ENCODE measurements at regions not wholly inside any gene's neighbourhood (a gene's known extent, or its start where the extent isn't known, plus 50 kb on each side); places are given as distances from the start of the nearest gene placed in this dataset.

GRCh38 chr16:86335266-86336172 is 174.8 kb upstream of the FOXF1 start:
- DNase-seq (ENCODE audit: low read depth in 1 of 2, low spot score in 1 of 2): no peak
- in situ Hi-C loops (cut with HindIII; ENCODE audit: low pct_unique_long_range_greater_than_20kb, low sequenced_read_pairs): no loop called here
- no peak for TF ChIP-seq JUND (IDR thresholded peaks at IDR 0.05; ENCODE audit: low read depth)

GRCh38 chr16:86337138-86337537 is 173.2 kb upstream of the FOXF1 start:
- in situ Hi-C loops (cut with HindIII; ENCODE audit: low pct_unique_long_range_greater_than_20kb, low sequenced_read_pairs): no loop called here
- DNase-seq (ENCODE audit: low read depth in 1 of 2, low spot score in 1 of 2): no peak
- TF ChIP-seq JUND (IDR thresholded peaks at IDR 0.05; ENCODE audit: low read depth): no peak

GRCh38 chr16:86337581-86338402 is 172.5 kb upstream of the FOXF1 start:
- no peak for DNase-seq (ENCODE audit: low read depth in 1 of 2, low spot score in 1 of 2)
- in situ Hi-C loops (cut with HindIII; ENCODE audit: low pct_unique_long_range_greater_than_20kb, low sequenced_read_pairs): no loop called here
- no peak for TF ChIP-seq JUND (IDR thresholded peaks at IDR 0.05; ENCODE audit: low read depth)

GRCh38 chr16:86338403-86339115 is 171.8 kb upstream of the FOXF1 start:
- no peak for DNase-seq (ENCODE audit: low read depth in 1 of 2, low spot score in 1 of 2)
- TF ChIP-seq JUND (IDR thresholded peaks at IDR 0.05; ENCODE audit: low read depth): no peak
- in situ Hi-C loops (cut with HindIII; ENCODE audit: low pct_unique_long_range_greater_than_20kb, low sequenced_read_pairs): no loop called here

GRCh38 chr16:86342161-86342834 is 168.0 kb upstream of the FOXF1 start:
- DNase-seq (ENCODE audit: low read depth in 1 of 2, low spot score in 1 of 2): no peak
- no peak for TF ChIP-seq JUND (IDR thresholded peaks at IDR 0.05; ENCODE audit: low read depth)
- in situ Hi-C loops (cut with HindIII; ENCODE audit: low pct_unique_long_range_greater_than_20kb, low sequenced_read_pairs): no loop called here

- DNase-seq (ENCODE audit: low read depth in 1 of 2, low spot score in 1 of 2): no peak
- in situ Hi-C loops (cut with HindIII; ENCODE audit: low pct_unique_long_range_greater_than_20kb, low sequenced_read_pairs): no loop called here
- no peak for TF ChIP-seq JUND (IDR thresholded peaks at IDR 0.05; ENCODE audit: low read depth)
These were observed 167.1 kb upstream of the FOXF1 start for GRCh38 chr16:86343027-86343795.

GRCh38 chr16:86343796-86344585 is 166.3 kb upstream of the FOXF1 start:
- in situ Hi-C loops (cut with HindIII; ENCODE audit: low pct_unique_long_range_greater_than_20kb, low sequenced_read_pairs): no loop called here
- TF ChIP-seq JUND (IDR thresholded peaks at IDR 0.05; ENCODE audit: low read depth): no peak
- DNase-seq (ENCODE audit: low read depth in 1 of 2, low spot score in 1 of 2): no peak

GRCh38 chr16:86344586-86344871 is 165.8 kb upstream of the FOXF1 start:
- in situ Hi-C loops (cut with HindIII; ENCODE audit: low pct_unique_long_range_greater_than_20kb, low sequenced_read_pairs): no loop called here
- DNase-seq (ENCODE audit: low read depth in 1 of 2, low spot score in 1 of 2): no peak
- no peak for TF ChIP-seq JUND (IDR thresholded peaks at IDR 0.05; ENCODE audit: low read depth)

GRCh38 chr16:86344881-86345280 is 165.4 kb upstream of the FOXF1 start:
- no peak for TF ChIP-seq JUND (IDR thresholded peaks at IDR 0.05; ENCODE audit: low read depth)
- in situ Hi-C loops (cut with HindIII; ENCODE audit: low pct_unique_long_range_greater_than_20kb, low sequenced_read_pairs): no loop called here
- no peak for DNase-seq (ENCODE audit: low read depth in 1 of 2, low spot score in 1 of 2)

- no peak for DNase-seq (ENCODE audit: low read depth in 1 of 2, low spot score in 1 of 2)
- no peak for TF ChIP-seq JUND (IDR thresholded peaks at IDR 0.05; ENCODE audit: low read depth)
- in situ Hi-C loops (cut with HindIII; ENCODE audit: low pct_unique_long_range_greater_than_20kb, low sequenced_read_pairs): no loop called here
These were observed 164.8 kb upstream of the FOXF1 start for GRCh38 chr16:86345516-86345915.

GRCh38 chr16:86346034-86346433 is 164.3 kb upstream of the FOXF1 start:
- TF ChIP-seq JUND (IDR thresholded peaks at IDR 0.05; ENCODE audit: low read depth): no peak
- in situ Hi-C loops (cut with HindIII; ENCODE audit: low pct_unique_long_range_greater_than_20kb, low sequenced_read_pairs): no loop called here
- DNase-seq (ENCODE audit: low read depth in 1 of 2, low spot score in 1 of 2): no peak
